B cell (primary cell): ENCODE measurements at regions not wholly inside any gene's neighbourhood (a gene's known extent, or its start where the extent isn't known, plus 50 kb on each side); places are given as distances from the start of the nearest gene placed in this dataset.

Source experiments
- ATAC-seq: fragments of 200-7000 bp; cut with Tn5 transposase; one replicate; pipeline ENCODE4 v1.10.0; 2021; ENCODE audit warnings: low read depth, mild to moderate bottlenecking, moderate number of reproducible peaks, moderate library complexity
- CTCF ChIA-PET: fragments of 350-600 bp; sonication (Branson Sonifier 250); formaldehyde crosslinking; loops from one replicate; lab custom pipeline; 2021; ENCODE audit warnings: antibody characterized with exemption, inconsistent platforms; lab: Charles Lee
- POLR2A ChIA-PET: fragments of 350-600 bp; sonication (Branson Sonifier 250); formaldehyde crosslinking; loops from one replicate; lab custom pipeline; 2021; ENCODE audit warnings: antibody characterized with exemption; lab: Charles Lee
- DNase-seq: peaks from one replicate; pipeline ENCODE4 v3.0.0; 2013
- H2AFZ ChIP-seq: 2 replicates; pipeline ENCODE4 v1.6.1; 2012; ENCODE audit warnings: mild to moderate bottlenecking, low read depth, low read length; ENCODE audit not compliant: insufficient read depth, poor library complexity, severe bottlenecking
- H3K27ac ChIP-seq, 2 donors: 1 replicate in 1 of 2; 2 replicates in 1 of 2; pipeline ENCODE4 v1.5.1; 2012 to 2013; ENCODE audit warnings: low read length in 2 of 2, mild to moderate bottlenecking in 2 of 2, moderate library complexity in 1 of 2
- H3K27me3 ChIP-seq, 4 experiments: fragments of 200-600 bp in 1 of 4; sonication (generic) in 1 of 4; replicated peaks in 1 of 4; 1 replicate in 2 of 4; 2 replicates in 2 of 4; pipeline versions ENCODE4 v1.6.1 to v1.7.0; 2013 to 2016; ENCODE audit warnings: low read length in 3 of 4, mild to moderate bottlenecking in 2 of 4, mixed read lengths in 1 of 4, moderate library complexity in 1 of 4; ENCODE audit not compliant: insufficient read depth in 4 of 4, control insufficient read depth in 3 of 4; ENCODE audit errors: control extremely low read depth in 1 of 4
- H3K36me3 ChIP-seq, 2 experiments: replicated peaks in 1 of 2; 1 replicate in 1 of 2; 2 replicates in 1 of 2; pipeline versions ENCODE4 v1.6.1 to v1.7.1; 2013; ENCODE audit warnings: low read length in 1 of 2; ENCODE audit not compliant: insufficient read depth in 2 of 2, control insufficient read depth in 1 of 2; ENCODE audit errors: control extremely low read depth in 1 of 2, extremely low read depth in 1 of 2
- H3K4me1 ChIP-seq, 2 donors: fragments of 200-600 bp in 1 of 2; sonication (generic) in 1 of 2; 1 replicate in 1 of 2; 2 replicates in 1 of 2; pipeline versions ENCODE4 v1.5.1 to v1.6.1; 2013 to 2017; ENCODE audit warnings: low read length in 2 of 2; ENCODE audit not compliant: control insufficient read depth in 2 of 2, insufficient read depth in 2 of 2
- H3K4me2 ChIP-seq: replicated peaks from 2 replicates; pipeline ENCODE3; 2012; ENCODE audit warnings: mild to moderate bottlenecking, low read depth, low read length; ENCODE audit not compliant: poor library complexity, severe bottlenecking
- H3K4me3 ChIP-seq, 5 experiments: fragments of 200-600 bp in 1 of 5; sonication (generic) in 1 of 5; 1 replicate in 3 of 5; 2 replicates in 2 of 5; pipeline versions ENCODE4 v1.5.1 to v1.7.0; 2011 to 2016; ENCODE audit warnings: low read length in 4 of 5, mild to moderate bottlenecking in 4 of 5, low read depth in 2 of 5, control low read depth in 1 of 5, moderate library complexity in 1 of 5; ENCODE audit not compliant: insufficient read depth in 1 of 5; ENCODE audit errors: control extremely low read depth in 1 of 5, extremely low read depth in 1 of 5
- H3K79me2 ChIP-seq: fragments of 200-600 bp; sonication (generic); one replicate; pipeline ENCODE4 v1.6.0; 2016; ENCODE audit warnings: low read length; ENCODE audit not compliant: control insufficient read depth, insufficient read depth
- H3K9ac ChIP-seq: fragments of 200-600 bp; sonication (generic); 2 replicates; pipeline ENCODE4 v1.6.1; 2017; ENCODE audit warnings: mild to moderate bottlenecking, low read length, moderate library complexity
- H3K9me3 ChIP-seq, 3 donors: one replicate each; pipeline versions ENCODE4 v1.6.1 to v1.7.1; 2013; ENCODE audit warnings: low read length in 2 of 3; ENCODE audit not compliant: control insufficient read depth in 2 of 3, insufficient read depth in 1 of 3; ENCODE audit errors: control extremely low read depth in 1 of 3
- H4K20me1 ChIP-seq: 2 replicates; pipeline ENCODE4 v1.6.0; 2012; ENCODE audit warnings: mild to moderate bottlenecking, low read length; ENCODE audit not compliant: insufficient read depth, control insufficient read depth, poor library complexity, severe bottlenecking
- H3K27ac Mint-ChIP-seq: one replicate; pipeline ENCODE4 v1.8.0; 2021; ENCODE audit warnings: mixed read lengths
- H3K27me3 Mint-ChIP-seq: one replicate; pipeline ENCODE4 v1.8.0; 2021; ENCODE audit warnings: mixed read lengths
- H3K4me1 Mint-ChIP-seq: one replicate; pipeline ENCODE4 v1.8.0; 2021; ENCODE audit warnings: mixed read lengths
- H3K4me3 Mint-ChIP-seq: one replicate; pipeline ENCODE4 v1.8.0; 2021; ENCODE audit warnings: mixed read lengths
- H3K9me3 Mint-ChIP-seq: one replicate; pipeline ENCODE4 v1.8.0; 2022; ENCODE audit warnings: mixed read lengths; ENCODE audit not compliant: insufficient read depth
- EZH2 ChIP-seq: IDR thresholded peaks from 2 replicates; pipeline ENCODE4 v1.6.1; 2012; ENCODE audit warnings: borderline replicate concordance, low read depth, mild to moderate bottlenecking, moderate library complexity, low read length; ENCODE audit not compliant: insufficient read depth, poor library complexity, severe bottlenecking
- WGBS: methylation state at CpG from one replicate; pipeline ENCODE4 v1.1.5; 2013; ENCODE audit warnings: missing lambda C conversion rate; ENCODE audit not compliant: insufficient coverage; 5-methylcytosine and 5-hydroxymethylcytosine counted together
- intact Hi-C: fragments of 100-400 bp; cut with micrococcal nuclease; formaldehyde crosslinking; loops from one replicate; pipeline ENCODE4 v1.10.0; 2022
- TF ChIP-seq, protein P1 (sequence below): fragments of 200-600 bp; IDR thresholded peaks from one replicate; pipeline ENCODE4 v1.8.0; 2022; ENCODE audit warnings: antibody characterized with exemption, mild to moderate bottlenecking

- peaks cover 11% of the 10 kb centered on the region for H3K27me3 Mint-ChIP-seq
- no peak for TF ChIP-seq EZH2
- TF ChIP-seq, protein P1, sequence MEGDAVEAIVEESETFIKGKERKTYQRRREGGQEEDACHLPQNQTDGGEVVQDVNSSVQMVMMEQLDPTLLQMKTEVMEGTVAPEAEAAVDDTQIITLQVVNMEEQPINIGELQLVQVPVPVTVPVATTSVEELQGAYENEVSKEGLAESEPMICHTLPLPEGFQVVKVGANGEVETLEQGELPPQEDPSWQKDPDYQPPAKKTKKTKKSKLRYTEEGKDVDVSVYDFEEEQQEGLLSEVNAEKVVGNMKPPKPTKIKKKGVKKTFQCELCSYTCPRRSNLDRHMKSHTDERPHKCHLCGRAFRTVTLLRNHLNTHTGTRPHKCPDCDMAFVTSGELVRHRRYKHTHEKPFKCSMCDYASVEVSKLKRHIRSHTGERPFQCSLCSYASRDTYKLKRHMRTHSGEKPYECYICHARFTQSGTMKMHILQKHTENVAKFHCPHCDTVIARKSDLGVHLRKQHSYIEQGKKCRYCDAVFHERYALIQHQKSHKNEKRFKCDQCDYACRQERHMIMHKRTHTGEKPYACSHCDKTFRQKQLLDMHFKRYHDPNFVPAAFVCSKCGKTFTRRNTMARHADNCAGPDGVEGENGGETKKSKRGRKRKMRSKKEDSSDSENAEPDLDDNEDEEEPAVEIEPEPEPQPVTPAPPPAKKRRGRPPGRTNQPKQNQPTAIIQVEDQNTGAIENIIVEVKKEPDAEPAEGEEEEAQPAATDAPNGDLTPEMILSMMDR: no peak
- H3K4me1 Mint-ChIP-seq: no peaks in the 10 kb centered on the region
- no peak overlapping the region for H2AFZ ChIP-seq
- POLR2A ChIA-PET: no interaction called here
- H3K27ac Mint-ChIP-seq: no peak overlapping the region
- H4K20me1 ChIP-seq: no peaks in the 10 kb centered on the region
- intact Hi-C loops: no loop called here
- no peaks in the 10 kb centered on the region for H3K36me3 ChIP-seq
- no peak for ATAC-seq
- no peaks in the 10 kb centered on the region for H3K9me3 Mint-ChIP-seq
- H3K79me2 ChIP-seq: no peaks in the 10 kb centered on the region
- no peak overlapping the region for H3K4me3 Mint-ChIP-seq
- no peak overlapping the region for H3K27ac ChIP-seq
- peaks cover 0 to 3% (median 0%) of the 10 kb centered on the region in 4 experiments for H3K27me3 ChIP-seq
- CTCF ChIA-PET: no interaction called here
- no peak overlapping the region for H3K4me3 ChIP-seq
- H3K9ac ChIP-seq: no peak overlapping the region
- H3K4me1 ChIP-seq: no peaks in the 10 kb centered on the region
- 67% methylated on average over 1 of the region's 5 CpGs for WGBS
- H3K9me3 ChIP-seq: no peaks in the 10 kb centered on the region
- no peak for DNase-seq
- no peak overlapping the region for H3K4me2 ChIP-seq
These were observed 106.8 kb downstream of the FAM9B start for GRCh38 chrX:8927066-8927635.

GRCh38 chrX:8921615-8922014 lies 112.3 kb downstream of the FAM9B start:
- intact Hi-C loops: no loop called here
- ATAC-seq (no peak), DNase-seq (no peak)
- TF ChIP-seq, protein P1: no peak
- no peak for TF ChIP-seq EZH2
- no peaks in the 10 kb centered on the region for H3K36me3 ChIP-seq
- H3K9me3 ChIP-seq: no peaks in the 10 kb centered on the region
- H3K4me2 ChIP-seq: no peak overlapping the region
- no peak overlapping the region for H3K9ac ChIP-seq
- H2AFZ ChIP-seq: no peak overlapping the region
- no peak overlapping the region for H3K27ac ChIP-seq
- Mint-ChIP-seq H3K27me3 (peaks cover 11% of the 10 kb centered on the region), H3K4me3 (no peak overlapping the region), H3K4me1 (no peaks in the 10 kb centered on the region), H3K9me3 (no peaks in the 10 kb centered on the region), H3K27ac (no peak overlapping the region)
- H3K4me1 ChIP-seq: no peaks in the 10 kb centered on the region
- no peak overlapping the region for H3K4me3 ChIP-seq
- peaks cover 0 to 3% (median 0%) of the 10 kb centered on the region in 4 experiments for H3K27me3 ChIP-seq
- no peaks in the 10 kb centered on the region for H3K79me2 ChIP-seq
- WGBS: no CpG with 5 or more reads among the region's 2 CpGs
- POLR2A ChIA-PET: interaction anchor here (0.5 kb wide), 1 partner anchor 244 kb away, joined by 3 read pairs; no protein-coding TSS in a partner anchor
- no peaks in the 10 kb centered on the region for H4K20me1 ChIP-seq
- CTCF ChIA-PET: no interaction called here
